Omental fat pad (tissue), 3 donors: ENCODE measurements at regions not wholly inside any gene's neighbourhood (a gene's known extent, or its start where the extent isn't known, plus 50 kb on each side); places are given as distances from the start of the nearest gene placed in this dataset.

Experiments used
- ATAC-seq: fragments of 150-250 bp; one replicate; pipeline ENCODE4 v1.9.1; 2016; ENCODE audit warnings: mild to moderate bottlenecking, moderate library complexity; ENCODE audit not compliant: low FRiP score
- DNase-seq: peaks from one replicate; pipeline ENCODE4 v3.0.0-alpha.2; 2019; ENCODE audit warnings: low spot score
- TF ChIP-seq, protein P1 (sequence below), 3 donors: fragments of 450-650 bp; IDR thresholded peaks; one replicate each; pipeline ENCODE4 v1.5.1; 2016 to 2017; ENCODE audit warnings: antibody characterized with exemption in 3 of 3, mild to moderate bottlenecking in 3 of 3, moderate library complexity in 2 of 3

DNA sequence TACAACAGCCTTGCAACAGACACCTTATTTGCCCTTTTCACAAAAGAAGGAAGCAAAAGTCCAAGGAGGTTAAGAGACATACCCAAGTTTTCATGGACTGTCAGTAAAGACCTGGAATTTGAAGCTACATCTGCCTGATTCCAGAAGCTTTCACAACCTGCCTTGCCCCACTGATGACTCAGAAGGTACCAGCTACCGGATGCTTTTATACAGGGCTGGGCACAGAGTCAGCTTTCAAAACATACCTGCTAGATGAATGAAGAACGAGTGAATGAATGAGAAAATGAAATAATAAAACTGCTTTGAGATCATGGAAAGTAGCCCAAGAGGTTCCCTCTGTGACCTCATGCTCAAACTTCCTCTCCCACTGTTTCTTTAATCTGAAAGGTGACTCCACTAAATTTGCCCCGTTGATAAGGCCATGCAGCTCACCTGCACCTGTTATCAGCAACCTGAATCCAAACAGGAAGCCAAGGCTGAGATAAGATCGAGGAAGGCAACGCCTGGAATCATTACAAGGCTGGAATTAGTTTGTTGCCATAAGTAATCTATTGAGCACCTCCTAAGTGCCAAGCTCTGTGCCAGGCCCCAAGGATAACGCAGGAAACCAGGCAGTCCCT lies 151.5 kb downstream of the WDR11 start:
- TF ChIP-seq, protein P1, sequence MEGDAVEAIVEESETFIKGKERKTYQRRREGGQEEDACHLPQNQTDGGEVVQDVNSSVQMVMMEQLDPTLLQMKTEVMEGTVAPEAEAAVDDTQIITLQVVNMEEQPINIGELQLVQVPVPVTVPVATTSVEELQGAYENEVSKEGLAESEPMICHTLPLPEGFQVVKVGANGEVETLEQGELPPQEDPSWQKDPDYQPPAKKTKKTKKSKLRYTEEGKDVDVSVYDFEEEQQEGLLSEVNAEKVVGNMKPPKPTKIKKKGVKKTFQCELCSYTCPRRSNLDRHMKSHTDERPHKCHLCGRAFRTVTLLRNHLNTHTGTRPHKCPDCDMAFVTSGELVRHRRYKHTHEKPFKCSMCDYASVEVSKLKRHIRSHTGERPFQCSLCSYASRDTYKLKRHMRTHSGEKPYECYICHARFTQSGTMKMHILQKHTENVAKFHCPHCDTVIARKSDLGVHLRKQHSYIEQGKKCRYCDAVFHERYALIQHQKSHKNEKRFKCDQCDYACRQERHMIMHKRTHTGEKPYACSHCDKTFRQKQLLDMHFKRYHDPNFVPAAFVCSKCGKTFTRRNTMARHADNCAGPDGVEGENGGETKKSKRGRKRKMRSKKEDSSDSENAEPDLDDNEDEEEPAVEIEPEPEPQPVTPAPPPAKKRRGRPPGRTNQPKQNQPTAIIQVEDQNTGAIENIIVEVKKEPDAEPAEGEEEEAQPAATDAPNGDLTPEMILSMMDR (IDR thresholded peaks at IDR 0.05) = no peak
- ATAC-seq (no peak), DNase-seq (no peak)

DNA sequence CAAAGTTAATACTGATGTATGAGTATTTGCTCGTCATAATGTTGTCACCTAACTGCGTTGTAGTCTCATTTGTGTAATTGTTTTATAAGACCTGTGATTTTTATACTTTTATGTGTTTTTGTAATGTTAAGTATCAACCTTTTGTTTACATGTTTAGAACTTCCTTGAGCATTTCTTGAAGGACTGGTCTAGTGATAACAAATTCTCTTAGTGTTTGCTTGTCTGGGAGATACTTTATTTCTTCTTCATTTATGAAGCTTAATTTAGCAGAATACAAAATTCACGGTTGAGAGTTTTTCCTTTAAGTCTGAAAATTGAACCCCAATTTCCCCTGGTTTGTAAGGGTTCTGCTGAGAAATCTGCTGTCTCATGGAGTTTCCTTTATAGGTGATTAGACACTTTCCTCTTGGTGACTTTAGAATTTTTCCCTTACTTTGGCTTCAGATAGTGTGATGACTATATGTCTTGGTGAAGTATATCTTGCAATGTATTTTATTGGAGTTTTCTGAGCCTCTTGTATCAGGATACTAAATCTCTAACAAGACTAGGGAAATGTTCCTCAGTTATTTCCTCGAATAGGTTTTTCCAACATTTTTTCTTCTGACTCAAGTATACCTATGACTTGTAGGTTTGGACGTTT lies 154.9 kb downstream of the WDR11 start:
- TF ChIP-seq, protein P1 (IDR thresholded peaks at IDR 0.05) = no peak
- no peak for ATAC-seq
- DNase-seq = no peak

DNA sequence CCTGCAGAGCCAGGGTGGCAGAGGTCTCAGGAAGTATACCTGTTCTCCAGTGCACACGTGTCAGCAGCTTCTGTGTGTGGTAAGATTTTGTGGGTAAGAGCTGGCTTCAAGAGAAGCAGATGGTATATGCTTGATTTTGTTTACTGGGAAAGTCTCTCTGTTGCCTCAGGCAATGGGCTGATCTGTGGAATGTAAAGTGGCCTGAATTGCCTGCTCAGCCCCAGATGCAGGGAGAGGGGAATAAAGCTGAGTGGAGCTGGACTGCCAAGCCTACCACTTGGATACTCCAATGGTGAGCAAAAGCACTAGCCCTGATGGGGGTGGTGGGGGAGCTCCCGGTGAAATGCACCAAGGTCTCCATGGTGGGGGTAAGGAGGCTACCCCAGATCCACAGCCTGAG lies 156.1 kb downstream of the WDR11 start:
- ATAC-seq (no peak), DNase-seq (no peak)
- TF ChIP-seq, protein P1 (IDR thresholded peaks at IDR 0.05) = no peak

DNA sequence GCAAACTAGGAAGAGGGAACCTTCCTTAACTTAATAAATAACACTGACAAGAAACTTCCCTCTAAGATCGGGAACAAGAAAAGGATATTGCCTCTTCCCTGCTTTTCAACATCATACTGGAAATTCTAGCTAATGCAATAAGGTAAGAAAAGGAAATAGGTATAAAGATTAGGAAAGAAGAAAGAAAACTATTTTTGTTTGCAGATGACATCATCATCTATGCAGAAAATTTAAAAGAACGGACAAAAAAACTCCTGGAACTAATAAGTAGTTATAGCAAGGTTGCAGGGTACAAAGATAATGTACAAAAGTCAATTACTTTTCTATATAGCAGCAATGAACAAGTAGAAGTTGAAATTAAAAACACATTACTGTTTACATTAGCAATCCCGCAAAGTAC lies 164.8 kb downstream of the WDR11 start:
- ATAC-seq (no peak), DNase-seq (no peak)
- TF ChIP-seq, protein P1 (IDR thresholded peaks at IDR 0.05) = no peak

DNA sequence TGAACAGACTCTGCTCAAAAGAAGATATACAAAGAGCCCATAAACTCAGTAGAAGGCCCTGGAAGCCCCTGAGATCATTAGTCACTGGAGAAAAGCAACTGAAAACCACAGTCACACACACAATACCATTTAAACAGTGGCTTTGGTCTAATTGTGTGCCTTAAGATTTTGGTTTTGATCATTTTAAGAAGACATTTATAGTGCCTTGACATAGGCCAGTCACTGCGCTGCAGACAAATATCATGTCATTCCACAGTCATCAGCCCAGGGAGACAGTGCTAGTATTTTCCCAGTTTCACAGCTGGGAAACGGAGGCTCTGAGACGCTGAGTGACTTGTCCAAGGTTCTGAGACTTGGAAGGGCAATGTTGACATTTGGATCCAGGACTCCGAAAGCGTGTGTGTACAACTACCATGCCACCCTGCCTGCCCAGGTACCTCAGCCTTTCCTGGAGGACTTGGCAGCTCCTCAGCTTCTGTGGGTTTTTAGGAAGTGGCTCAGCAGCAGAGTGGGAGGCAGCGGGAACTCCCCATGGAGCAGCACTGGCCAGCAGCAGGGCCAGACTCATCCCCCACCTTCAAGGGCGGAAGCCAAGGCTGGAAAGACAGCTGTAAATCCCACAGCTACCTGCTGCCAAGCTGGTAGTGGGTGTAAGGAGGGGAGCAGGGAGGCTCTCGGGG lies 173.9 kb downstream of the WDR11 start:
- DNase-seq (no peak), ATAC-seq (no peak)

DNA sequence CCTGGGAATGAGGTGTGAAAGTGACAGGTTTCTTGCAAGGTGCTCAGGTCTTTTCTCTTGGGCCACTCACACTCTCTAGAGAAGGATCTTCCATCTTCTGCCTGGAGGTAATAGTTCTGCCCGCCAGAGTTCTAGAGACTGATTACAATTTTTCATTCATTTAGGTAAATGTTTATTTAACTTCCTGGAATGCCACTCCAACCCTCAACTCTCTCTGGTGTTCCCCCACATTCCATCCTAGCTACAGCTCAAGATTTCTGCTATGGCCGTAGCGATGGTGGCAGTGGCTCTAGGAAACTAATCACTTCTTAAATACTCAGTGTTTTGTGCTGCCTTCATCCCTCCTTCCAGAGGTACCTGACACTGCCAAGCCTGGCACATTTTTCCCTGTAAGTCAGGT lies 174.6 kb downstream of the WDR11 start:
- DNase-seq (no peak), ATAC-seq (no peak)
- TF ChIP-seq, protein P1 (IDR thresholded peaks at IDR 0.05) = no peak

More for the DNA sequence above, 173.9 kb downstream of the WDR11 start:
- TF ChIP-seq, protein P1 (IDR thresholded peaks at IDR 0.05) = no peak
